ENCODE measurements at regions not wholly inside any gene's neighbourhood (a gene's known extent, or its start where the extent isn't known, plus 50 kb on each side); places are given as distances from the start of the nearest gene placed in this dataset.

GRCh38 chr6:27053738-27054137 is 193.8 kb upstream of the PRSS16 start:
- no peak for DNase-seq

- DNase-seq: no peak
These were observed 190.9 kb upstream of the PRSS16 start for GRCh38 chr6:27056615-27057014.

- no peak for DNase-seq
These were observed 187.7 kb upstream of the PRSS16 start for GRCh38 chr6:27059621-27060425.

- DNase-seq: no peak
These were observed 186.1 kb upstream of the PRSS16 start for GRCh38 chr6:27061235-27061993.

- DNase-seq: no peak
These were observed 184.7 kb upstream of the PRSS16 start for GRCh38 chr6:27062755-27063154.

- DNase-seq: no peak
These were observed 182.3 kb upstream of the PRSS16 start for GRCh38 chr6:27065183-27065582.

- DNase-seq: no peak
These were observed 181.1 kb upstream of the PRSS16 start for GRCh38 chr6:27066381-27066780.

GRCh38 chr6:27066802-27067201 is 180.7 kb upstream of the PRSS16 start:
- DNase-seq: no peak

- DNase-seq: no peak
These were observed 174.1 kb upstream of the PRSS16 start for GRCh38 chr6:27073441-27073840.

- no peak for DNase-seq
These were observed 171.4 kb upstream of the PRSS16 start for GRCh38 chr6:27076116-27076515.

GRCh38 chr6:27078734-27079357 is 168.7 kb upstream of the PRSS16 start:
- DNase-seq: peak; percentile 58

GRCh38 chr6:27081188-27081587 is 166.3 kb upstream of the PRSS16 start:
- DNase-seq: no peak

- no peak for DNase-seq
These were observed 165.6 kb upstream of the PRSS16 start for GRCh38 chr6:27081931-27082330.

GRCh38 chr6:27088068-27088467 is 159.4 kb upstream of the PRSS16 start:
- no peak for DNase-seq

- no peak for DNase-seq
These were observed 155.7 kb upstream of the PRSS16 start for GRCh38 chr6:27091661-27092315.

GRCh38 chr6:27092316-27092692 is 155.2 kb upstream of the PRSS16 start:
- no peak for DNase-seq

GRCh38 chr6:27095914-27096313 is 151.6 kb upstream of the PRSS16 start:
- no peak for DNase-seq

- DNase-seq: peak; percentile 26
These were observed 150.5 kb upstream of the PRSS16 start for GRCh38 chr6:27096834-27097511.

GRCh38 chr6:27098956-27099355 is 148.5 kb upstream of the PRSS16 start:
- no peak for DNase-seq

- DNase-seq: no peak
These were observed 146.6 kb upstream of the PRSS16 start for GRCh38 chr6:27100921-27101320.

- DNase-seq: no peak
These were observed 145.7 kb upstream of the PRSS16 start for GRCh38 chr6:27101824-27102223.

- no peak for DNase-seq
These were observed 141.1 kb upstream of the PRSS16 start for GRCh38 chr6:27106382-27106781.

- DNase-seq: no peak
These were observed 135.8 kb upstream of the PRSS16 start for GRCh38 chr6:27111743-27112142.

Measured in CD4-positive, alpha-beta T cell treated with Interleukin-10 for 1 hour (primary cell).